ENCODE measurements at regions not wholly inside any gene's neighbourhood (a gene's known extent, or its start where the extent isn't known, plus 50 kb on each side); places are given as distances from the start of the nearest gene placed in this dataset.

DNA sequence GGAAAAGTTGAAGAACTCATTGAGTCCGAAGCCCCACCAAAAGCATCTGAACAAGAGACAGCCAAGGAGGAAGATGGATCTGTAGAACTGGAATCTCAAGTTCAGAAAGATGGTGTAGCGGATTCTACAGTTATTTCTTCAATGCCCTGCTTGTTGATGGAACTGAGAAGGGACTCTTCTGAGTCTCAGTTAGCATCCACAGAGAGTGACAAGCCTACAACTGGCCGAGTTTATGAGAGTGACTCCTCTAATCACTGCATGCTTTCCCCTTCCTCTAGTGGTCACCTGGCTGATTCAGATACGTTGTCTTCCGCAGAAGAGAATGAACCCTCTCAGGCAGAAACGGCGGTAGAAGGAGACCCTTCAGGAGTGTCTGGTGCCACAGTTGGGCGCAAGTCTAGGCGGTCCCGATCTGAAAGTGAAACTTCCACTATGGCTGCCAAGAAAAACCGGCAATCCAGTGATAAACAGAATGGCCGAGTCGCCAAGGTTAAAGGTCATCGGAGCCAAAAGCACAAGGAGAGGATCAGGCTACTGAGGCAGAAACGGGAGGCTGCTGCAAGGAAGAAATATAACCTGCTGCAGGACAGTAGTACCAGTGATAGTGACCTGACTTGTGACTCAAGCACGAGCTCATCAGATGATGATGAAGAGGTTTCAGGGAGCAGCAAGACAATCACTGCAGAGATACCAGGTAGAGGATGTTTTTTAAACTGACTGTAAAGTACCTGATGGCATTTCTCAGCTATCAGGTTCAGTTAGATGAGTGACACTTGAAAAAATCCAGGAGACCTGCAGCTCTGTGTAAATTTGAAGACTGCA lies 111.9 kb downstream of the HAUS1 start:
- ChIA-PET CTCF (interaction anchor here (0.7 to 2.9 kb wide), 5 partner anchors 42 to 442 kb away, joined by 3 to 16 read pairs (median 4); a partner anchor contains a TSS), POLR2A (no interaction called here)
- no peak overlapping the region for H3K27ac Mint-ChIP-seq
- intact Hi-C loops (cut with micrococcal nuclease), result no loop called here
- H3K4me1 Mint-ChIP-seq, result peaks cover 53% of the 10 kb centered on the region
- peaks cover 11 to 16% of the 10 kb centered on the region in 2 donors for H3K4me1 ChIP-seq (ENCODE audit: control insufficient read depth in 2 of 2, insufficient read depth in 2 of 2, low read length in 2 of 2)
- H3K4me3 ChIP-seq (ENCODE audit: control extremely low read depth in 1 of 5, extremely low read depth in 1 of 5, insufficient read depth in 1 of 5, low read depth in 2 of 5, low read length in 4 of 5), result no peak overlapping the region
- H3K27ac ChIP-seq (ENCODE audit: low read length in 2 of 2), result no peak overlapping the region
- H3K36me3 ChIP-seq (replicated peaks in 1 of 2; ENCODE audit: control extremely low read depth in 1 of 2, control insufficient read depth in 1 of 2, extremely low read depth in 1 of 2, insufficient read depth in 2 of 2, low read length in 1 of 2), result peaks cover 0 to 24% of the 10 kb centered on the region in 2 experiments
- peaks cover 39% of the 10 kb centered on the region for H4K20me1 ChIP-seq (ENCODE audit: control insufficient read depth, insufficient read depth, low read length, poor library complexity, severe bottlenecking)
- DNase-seq (no peak), ATAC-seq (ENCODE audit: low read depth) (no peak)
- H3K4me3 Mint-ChIP-seq, result no peak overlapping the region
- no peak overlapping the region for H3K4me2 ChIP-seq (replicated peaks; ENCODE audit: low read depth, low read length, poor library complexity, severe bottlenecking)
- no peaks in the 10 kb centered on the region for H3K27me3 Mint-ChIP-seq
- no peaks in the 10 kb centered on the region for H3K9me3 Mint-ChIP-seq (ENCODE audit: insufficient read depth)
- H2AFZ ChIP-seq (ENCODE audit: insufficient read depth, low read depth, low read length, poor library complexity, severe bottlenecking), result no peak overlapping the region
- 97% methylated on average over 15 of the region's 16 CpGs for WGBS (ENCODE audit: insufficient coverage)
- TF ChIP-seq, protein P1, sequence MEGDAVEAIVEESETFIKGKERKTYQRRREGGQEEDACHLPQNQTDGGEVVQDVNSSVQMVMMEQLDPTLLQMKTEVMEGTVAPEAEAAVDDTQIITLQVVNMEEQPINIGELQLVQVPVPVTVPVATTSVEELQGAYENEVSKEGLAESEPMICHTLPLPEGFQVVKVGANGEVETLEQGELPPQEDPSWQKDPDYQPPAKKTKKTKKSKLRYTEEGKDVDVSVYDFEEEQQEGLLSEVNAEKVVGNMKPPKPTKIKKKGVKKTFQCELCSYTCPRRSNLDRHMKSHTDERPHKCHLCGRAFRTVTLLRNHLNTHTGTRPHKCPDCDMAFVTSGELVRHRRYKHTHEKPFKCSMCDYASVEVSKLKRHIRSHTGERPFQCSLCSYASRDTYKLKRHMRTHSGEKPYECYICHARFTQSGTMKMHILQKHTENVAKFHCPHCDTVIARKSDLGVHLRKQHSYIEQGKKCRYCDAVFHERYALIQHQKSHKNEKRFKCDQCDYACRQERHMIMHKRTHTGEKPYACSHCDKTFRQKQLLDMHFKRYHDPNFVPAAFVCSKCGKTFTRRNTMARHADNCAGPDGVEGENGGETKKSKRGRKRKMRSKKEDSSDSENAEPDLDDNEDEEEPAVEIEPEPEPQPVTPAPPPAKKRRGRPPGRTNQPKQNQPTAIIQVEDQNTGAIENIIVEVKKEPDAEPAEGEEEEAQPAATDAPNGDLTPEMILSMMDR (IDR thresholded peaks at IDR 0.05), result no peak
- TF ChIP-seq EZH2 (IDR thresholded peaks at IDR 0.05; ENCODE audit: borderline replicate concordance, insufficient read depth, low read depth, low read length, poor library complexity, severe bottlenecking), result no peak
- H3K27me3 ChIP-seq (replicated peaks in 1 of 4; ENCODE audit: control extremely low read depth in 1 of 4, control insufficient read depth in 3 of 4, insufficient read depth in 4 of 4, low read length in 3 of 4), result no peaks in the 10 kb centered on the region
- H3K9ac ChIP-seq (ENCODE audit: low read length), result no peak overlapping the region
- no peaks in the 10 kb centered on the region for H3K9me3 ChIP-seq (ENCODE audit: control extremely low read depth in 1 of 3, control insufficient read depth in 2 of 3, insufficient read depth in 1 of 3, low read length in 2 of 3)
- peaks cover 97% of the 10 kb centered on the region for H3K79me2 ChIP-seq (ENCODE audit: control insufficient read depth, insufficient read depth, low read length)

DNA sequence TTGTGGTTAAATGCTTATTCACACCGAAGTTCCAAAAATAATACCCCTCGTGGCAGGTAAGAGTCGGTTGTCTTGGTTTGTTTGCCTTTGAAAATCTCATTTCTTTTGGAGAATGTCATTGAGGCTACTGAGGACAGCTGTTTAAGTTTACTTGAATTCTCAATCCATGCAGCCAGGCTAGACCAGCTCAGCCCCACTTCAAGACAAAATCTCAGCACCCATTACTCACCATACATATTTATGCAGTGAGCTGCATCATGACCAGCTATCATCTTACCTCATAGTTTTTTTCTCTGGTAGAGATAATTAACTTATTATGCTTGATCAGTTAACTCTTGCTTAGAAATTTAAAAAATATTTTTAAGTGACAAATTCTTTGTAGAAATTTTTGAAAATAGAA lies 115.9 kb downstream of the HAUS1 start:
- no peak overlapping the region for H3K27ac Mint-ChIP-seq
- no peak overlapping the region for H3K27ac ChIP-seq (ENCODE audit: low read length in 2 of 2)
- H4K20me1 ChIP-seq (ENCODE audit: control insufficient read depth, insufficient read depth, low read length, poor library complexity, severe bottlenecking), result peaks cover 18% of the 10 kb centered on the region
- H3K27me3 ChIP-seq (replicated peaks in 1 of 4; ENCODE audit: control extremely low read depth in 1 of 4, control insufficient read depth in 3 of 4, insufficient read depth in 4 of 4, low read length in 3 of 4), result no peaks in the 10 kb centered on the region
- H2AFZ ChIP-seq (ENCODE audit: insufficient read depth, low read depth, low read length, poor library complexity, severe bottlenecking), result no peak overlapping the region
- H3K4me1 ChIP-seq (ENCODE audit: control insufficient read depth in 2 of 2, insufficient read depth in 2 of 2, low read length in 2 of 2), result peaks cover 9 to 13% of the 10 kb centered on the region in 2 donors
- ChIA-PET POLR2A (no interaction called here), CTCF (interaction anchor here (0.8 to 1.4 kb wide), 4 partner anchors 13 to 72 kb away, joined by 3 to 4 read pairs (median 3); a partner anchor contains a TSS)
- no peak overlapping the region for H3K4me3 Mint-ChIP-seq
- no peaks in the 10 kb centered on the region for H3K9me3 Mint-ChIP-seq (ENCODE audit: insufficient read depth)
- peaks cover 51% of the 10 kb centered on the region for H3K4me1 Mint-ChIP-seq
- ATAC-seq (ENCODE audit: low read depth), result no peak
- H3K27me3 Mint-ChIP-seq, result no peaks in the 10 kb centered on the region
- H3K79me2 ChIP-seq (ENCODE audit: control insufficient read depth, insufficient read depth, low read length), result peaks cover 76% of the 10 kb centered on the region
- TF ChIP-seq, protein P1 (IDR thresholded peaks at IDR 0.05), result no peak
- no peak for TF ChIP-seq EZH2 (IDR thresholded peaks at IDR 0.05; ENCODE audit: borderline replicate concordance, insufficient read depth, low read depth, low read length, poor library complexity, severe bottlenecking)
- peaks cover 0 to 24% of the 10 kb centered on the region in 2 experiments for H3K36me3 ChIP-seq (replicated peaks in 1 of 2; ENCODE audit: control extremely low read depth in 1 of 2, control insufficient read depth in 1 of 2, extremely low read depth in 1 of 2, insufficient read depth in 2 of 2, low read length in 1 of 2)
- WGBS (ENCODE audit: insufficient coverage), result no CpG with 5 or more reads among the region's 3 CpGs
- no peak for DNase-seq
- H3K4me2 ChIP-seq (replicated peaks; ENCODE audit: low read depth, low read length, poor library complexity, severe bottlenecking), result no peak overlapping the region
- intact Hi-C loops (cut with micrococcal nuclease), result no loop called here
- H3K4me3 ChIP-seq (ENCODE audit: control extremely low read depth in 1 of 5, extremely low read depth in 1 of 5, insufficient read depth in 1 of 5, low read depth in 2 of 5, low read length in 4 of 5), result no peak overlapping the region
- H3K9ac ChIP-seq (ENCODE audit: low read length), result no peak overlapping the region
- no peaks in the 10 kb centered on the region for H3K9me3 ChIP-seq (ENCODE audit: control extremely low read depth in 1 of 3, control insufficient read depth in 2 of 3, insufficient read depth in 1 of 3, low read length in 2 of 3)

All from B cell (primary cell).